ENCODE measurements at regions not wholly inside any gene's neighbourhood (a gene's known extent, or its start where the extent isn't known, plus 50 kb on each side); places are given as distances from the start of the nearest gene placed in this dataset.

GRCh38 chr6:12348530-12349511 is 58.7 kb downstream of the EDN1 start:
- no peaks in the 10 kb centered on the region for H3K36me3 ChIP-seq (ENCODE audit: low read depth)
- DNase-seq, result no peak
- H3K4me1 ChIP-seq (ENCODE audit: low read depth), result peaks cover 18% of the 10 kb centered on the region
- intact Hi-C loops (cut with DNase I, micrococcal nuclease), result no loop called here
- ATAC-seq, result peak; percentile 83
- no peaks in the 10 kb centered on the region for H3K9me3 ChIP-seq
- no peak overlapping the region for H3K4me3 ChIP-seq
- TF ChIP-seq CTCF (IDR thresholded peaks at IDR 0.05), result no peak

- ATAC-seq, result peak; percentile 56
- intact Hi-C loops (cut with DNase I, micrococcal nuclease), result no loop called here
- no peak for TF ChIP-seq CTCF (IDR thresholded peaks at IDR 0.05)
- Histone ChIP-seq H3K36me3 (ENCODE audit: low read depth) (no peaks in the 10 kb centered on the region), H3K9me3 (no peaks in the 10 kb centered on the region), H3K4me3 (no peak overlapping the region), H3K4me1 (ENCODE audit: low read depth) (peaks cover 10% of the 10 kb centered on the region)
- no peak for DNase-seq
These were observed 60.5 kb downstream of the EDN1 start for GRCh38 chr6:12350644-12351170.

DNA sequence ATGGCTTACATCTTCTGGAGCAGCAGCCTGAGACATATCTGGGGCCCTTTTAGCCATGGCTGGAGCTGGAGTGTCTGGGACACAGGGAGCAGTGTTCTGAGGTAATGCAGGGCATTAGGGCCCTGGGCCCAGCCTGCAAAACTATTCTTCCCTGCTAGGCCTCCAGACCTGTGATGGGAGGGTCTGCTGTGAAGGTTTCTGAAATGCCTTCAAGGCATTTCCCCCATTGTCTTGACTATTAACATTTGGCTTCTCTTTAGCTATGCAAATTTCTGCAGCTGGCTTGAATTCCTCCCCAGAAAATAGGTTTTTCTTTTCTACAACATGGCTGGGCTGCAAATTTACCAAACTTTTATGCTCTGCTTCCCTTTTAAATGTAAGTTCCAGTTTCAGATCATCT is 61.5 kb downstream of the EDN1 start:
- ATAC-seq, result no peak
- DNase-seq, result no peak
- H3K4me3 ChIP-seq, result no peak overlapping the region
- peaks cover 10% of the 10 kb centered on the region for H3K4me1 ChIP-seq (ENCODE audit: low read depth)
- no peak for TF ChIP-seq CTCF (IDR thresholded peaks at IDR 0.05)
- intact Hi-C loops (cut with DNase I, micrococcal nuclease), result no loop called here
- no peaks in the 10 kb centered on the region for H3K9me3 ChIP-seq
- H3K36me3 ChIP-seq (ENCODE audit: low read depth), result no peaks in the 10 kb centered on the region

DNA sequence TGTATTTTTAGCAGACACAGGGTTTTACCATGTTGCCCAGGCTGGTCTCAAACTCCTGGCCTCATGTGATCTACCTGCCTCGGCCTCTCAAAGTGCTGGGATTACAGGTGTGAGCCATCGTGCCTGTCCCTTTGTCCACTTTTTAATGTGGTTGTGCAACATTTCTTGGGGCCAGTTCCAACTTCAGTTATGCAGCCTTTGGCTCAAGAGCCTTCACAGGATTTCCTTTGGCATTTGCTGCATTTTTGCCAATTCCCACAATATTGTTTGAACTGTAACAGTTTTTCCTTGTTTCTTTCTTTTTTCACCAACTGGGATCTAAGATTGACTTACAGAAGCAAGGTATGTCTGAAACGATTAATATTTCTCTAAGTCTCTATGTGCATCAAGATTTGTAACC is 63.6 kb downstream of the EDN1 start:
- ATAC-seq (no peak), DNase-seq (no peak)
- no peaks in the 10 kb centered on the region for H3K9me3 ChIP-seq
- H3K4me3 ChIP-seq, result no peak overlapping the region
- peaks cover 6% of the 10 kb centered on the region for H3K4me1 ChIP-seq (ENCODE audit: low read depth)
- intact Hi-C loops (cut with DNase I, micrococcal nuclease), result no loop called here
- no peaks in the 10 kb centered on the region for H3K36me3 ChIP-seq (ENCODE audit: low read depth)
- no peak for TF ChIP-seq CTCF (IDR thresholded peaks at IDR 0.05)

- peak; percentile 60 for ATAC-seq
- DNase-seq, result no peak
- TF ChIP-seq CTCF (IDR thresholded peaks at IDR 0.05), result no peak
- peaks cover 6% of the 10 kb centered on the region for H3K4me1 ChIP-seq (ENCODE audit: low read depth)
- intact Hi-C loops (cut with DNase I, micrococcal nuclease), result no loop called here
- no peaks in the 10 kb centered on the region for H3K36me3 ChIP-seq (ENCODE audit: low read depth)
- no peak overlapping the region for H3K4me3 ChIP-seq
- H3K9me3 ChIP-seq, result no peaks in the 10 kb centered on the region
These were observed 64.3 kb downstream of the EDN1 start for GRCh38 chr6:12354499-12354898.
